GM12874 (cell line): ENCODE measurements at regions not wholly inside any gene's neighbourhood (a gene's known extent, or its start where the extent isn't known, plus 50 kb on each side); places are given as distances from the start of the nearest gene placed in this dataset.

Experiments
- TF ChIP-seq, protein P1 (sequence below): IDR thresholded peaks from 2 replicates; pipeline ENCODE4 v1.5.1; 2011; ENCODE audit warnings: low read depth, mild to moderate bottlenecking, control low read depth, low read length, moderate library complexity; ENCODE audit not compliant: insufficient read depth

DNA sequence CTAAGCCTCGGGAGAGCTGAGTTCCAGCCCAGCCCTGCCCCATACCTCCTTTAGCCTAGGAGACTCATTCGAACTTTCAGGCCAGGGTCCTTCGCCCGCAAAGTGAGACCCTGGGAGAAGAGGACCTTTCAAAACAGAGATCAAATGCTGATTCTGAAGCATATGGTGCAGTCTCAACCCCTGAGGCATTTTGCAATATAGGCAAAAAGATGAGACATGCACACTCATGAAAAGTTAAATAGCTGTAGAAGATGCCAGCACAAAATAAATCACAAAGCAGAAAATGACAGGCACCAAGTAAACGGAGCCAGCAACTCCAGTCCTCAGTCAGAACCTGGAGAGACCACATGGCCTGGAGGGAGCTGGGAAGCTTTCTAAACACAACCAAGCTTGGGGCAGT is 542.7 kb upstream of the RAB6C start:
- TF ChIP-seq, protein P1, sequence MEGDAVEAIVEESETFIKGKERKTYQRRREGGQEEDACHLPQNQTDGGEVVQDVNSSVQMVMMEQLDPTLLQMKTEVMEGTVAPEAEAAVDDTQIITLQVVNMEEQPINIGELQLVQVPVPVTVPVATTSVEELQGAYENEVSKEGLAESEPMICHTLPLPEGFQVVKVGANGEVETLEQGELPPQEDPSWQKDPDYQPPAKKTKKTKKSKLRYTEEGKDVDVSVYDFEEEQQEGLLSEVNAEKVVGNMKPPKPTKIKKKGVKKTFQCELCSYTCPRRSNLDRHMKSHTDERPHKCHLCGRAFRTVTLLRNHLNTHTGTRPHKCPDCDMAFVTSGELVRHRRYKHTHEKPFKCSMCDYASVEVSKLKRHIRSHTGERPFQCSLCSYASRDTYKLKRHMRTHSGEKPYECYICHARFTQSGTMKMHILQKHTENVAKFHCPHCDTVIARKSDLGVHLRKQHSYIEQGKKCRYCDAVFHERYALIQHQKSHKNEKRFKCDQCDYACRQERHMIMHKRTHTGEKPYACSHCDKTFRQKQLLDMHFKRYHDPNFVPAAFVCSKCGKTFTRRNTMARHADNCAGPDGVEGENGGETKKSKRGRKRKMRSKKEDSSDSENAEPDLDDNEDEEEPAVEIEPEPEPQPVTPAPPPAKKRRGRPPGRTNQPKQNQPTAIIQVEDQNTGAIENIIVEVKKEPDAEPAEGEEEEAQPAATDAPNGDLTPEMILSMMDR: no peak

DNA sequence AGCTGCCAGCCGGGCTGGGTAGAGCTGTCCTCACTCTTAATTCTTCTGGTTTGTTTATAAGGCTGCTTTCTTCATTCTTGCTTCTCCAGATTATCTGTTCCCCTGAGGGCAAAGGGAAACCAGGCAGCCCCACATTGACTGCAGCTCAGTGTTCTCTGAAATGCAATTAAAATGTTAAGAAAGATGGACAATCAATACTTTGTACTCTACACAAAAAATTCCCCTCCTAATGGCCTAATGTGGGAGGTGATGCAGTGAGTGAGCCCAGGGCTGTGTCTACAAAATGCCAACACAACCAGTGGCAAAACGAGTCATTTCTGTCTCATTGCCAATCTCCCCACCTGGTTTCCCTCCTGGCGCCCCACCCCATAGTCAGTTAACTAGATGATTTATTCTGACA is 541.7 kb upstream of the RAB6C start:
- TF ChIP-seq, protein P1: no peak

DNA sequence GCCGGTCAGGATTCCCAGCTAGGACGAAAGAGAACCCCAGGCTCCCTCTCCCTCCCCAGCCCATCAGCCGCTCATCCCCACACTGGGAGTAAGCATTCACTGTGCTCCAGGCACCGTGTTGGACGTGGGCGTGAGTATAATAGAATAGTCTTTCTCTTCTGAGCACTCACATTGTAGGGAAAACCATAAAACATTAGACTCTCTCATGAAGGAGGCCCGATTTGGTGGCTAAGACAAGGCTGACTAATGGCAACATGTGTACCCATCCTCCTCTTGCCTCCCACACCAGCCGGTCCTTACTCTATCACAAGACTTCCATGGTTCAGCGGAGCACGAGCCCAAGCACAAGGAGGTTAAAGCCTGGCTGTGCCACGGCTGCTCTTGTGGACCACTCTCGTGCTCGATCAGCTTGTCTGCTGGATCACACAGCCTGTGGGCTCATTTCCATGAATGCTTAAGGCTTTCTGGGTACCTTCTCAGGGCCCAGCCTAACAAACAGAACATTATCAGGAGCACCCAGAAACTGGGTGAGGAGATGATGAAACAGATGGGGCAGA is 540.9 kb upstream of the RAB6C start:
- TF ChIP-seq, protein P1: no peak

DNA sequence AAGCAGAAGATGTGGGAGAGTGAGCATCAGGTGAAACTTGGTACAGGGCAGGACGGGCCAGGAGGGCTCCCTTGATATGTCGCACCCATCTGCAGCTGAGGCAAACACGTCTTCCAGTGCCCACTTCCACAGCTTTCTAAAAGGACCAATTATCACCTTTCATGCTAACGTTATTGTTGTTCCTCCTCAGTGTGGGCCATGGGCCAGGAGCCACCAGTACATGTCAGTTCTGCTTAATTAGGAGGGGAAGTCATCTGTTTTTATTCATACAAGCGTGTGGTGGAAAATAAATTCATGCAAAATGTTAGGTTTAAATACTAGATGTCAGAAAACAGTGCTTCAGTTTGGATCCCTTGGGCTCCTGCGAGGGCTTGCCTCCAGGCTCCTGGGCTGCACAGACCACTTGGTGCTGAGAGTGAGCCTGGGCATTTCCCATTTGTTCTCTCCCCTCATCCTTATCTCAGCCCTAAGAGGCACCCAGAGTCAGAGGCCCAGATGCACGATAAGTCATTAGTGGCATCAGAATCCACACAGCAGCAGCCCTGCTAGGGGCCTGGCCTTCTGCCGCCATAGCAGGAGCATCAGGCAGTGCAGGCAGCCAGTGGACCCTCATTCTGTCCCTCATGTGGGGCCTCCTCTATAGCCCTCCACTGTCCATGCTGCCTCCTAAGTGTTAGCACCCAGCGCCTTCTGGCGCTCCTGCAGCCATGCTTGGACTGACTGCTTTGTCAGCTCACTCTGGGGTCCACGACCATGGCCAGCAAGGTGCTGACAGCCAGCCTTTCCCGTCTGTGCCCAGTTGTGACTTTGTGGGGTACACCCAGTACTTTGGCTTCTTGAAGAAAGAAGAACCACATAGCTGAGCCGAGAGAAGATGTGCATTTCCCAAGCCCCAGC is 539.8 kb upstream of the RAB6C start:
- TF ChIP-seq, protein P1: no peak

DNA sequence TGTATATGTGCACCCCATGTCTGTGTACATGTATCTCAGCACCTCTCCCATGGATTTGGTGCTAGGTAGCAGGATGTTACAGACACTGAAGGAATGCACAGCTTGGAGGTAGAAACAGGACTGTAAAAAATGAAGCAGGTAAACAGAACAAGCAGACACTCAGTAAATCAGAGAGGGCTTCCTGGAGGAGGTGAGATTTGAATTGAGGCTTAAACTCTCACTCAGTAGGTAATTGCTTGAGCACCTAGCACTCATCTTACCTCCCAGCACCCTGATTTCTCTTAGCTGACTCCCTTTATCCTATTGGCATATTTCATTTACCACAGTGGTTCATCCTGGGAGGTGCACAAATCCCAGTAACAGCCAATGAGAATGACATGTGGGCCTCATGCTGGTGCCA is 537.9 kb upstream of the RAB6C start:
- TF ChIP-seq, protein P1: no peak

DNA sequence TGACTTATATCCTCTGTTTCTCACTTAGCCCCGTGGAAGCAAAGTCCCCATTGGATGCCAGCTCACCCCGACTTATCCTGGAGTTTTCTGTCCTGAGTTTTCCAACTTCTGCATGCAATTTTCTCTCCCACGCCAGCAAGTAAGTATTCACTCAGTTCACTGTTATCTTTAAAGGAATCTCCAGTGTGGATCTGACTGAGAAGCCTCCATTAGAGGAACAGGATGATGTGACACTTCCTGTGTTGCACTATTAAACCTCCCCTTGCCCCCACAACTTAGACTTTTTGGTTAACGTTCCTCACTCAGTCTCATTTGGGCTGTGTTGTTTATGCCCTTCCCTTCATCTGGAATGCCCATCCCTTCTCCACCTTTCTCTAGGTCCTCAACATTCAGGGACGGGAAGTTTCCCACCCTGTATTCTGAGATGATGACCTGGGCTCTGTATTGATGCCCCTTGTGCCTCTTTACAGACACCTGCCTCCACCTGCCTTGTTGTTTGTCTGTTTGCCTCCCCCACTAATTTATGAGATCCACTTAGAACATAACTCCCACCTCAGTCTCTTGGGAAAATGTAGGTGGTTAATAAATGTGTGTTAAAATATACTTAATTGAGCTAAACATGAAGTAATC is 536.1 kb upstream of the RAB6C start:
- TF ChIP-seq, protein P1: no peak
